IPS-15b (cell line): ENCODE measurements at regions not wholly inside any gene's neighbourhood (a gene's known extent, or its start where the extent isn't known, plus 50 kb on each side); places are given as distances from the start of the nearest gene placed in this dataset.

Experiments used
- H3K27me3 ChIP-seq: one replicate; pipeline ENCODE4 v1.6.1; 2013; ENCODE audit warnings: low read length; ENCODE audit not compliant: control insufficient read depth, insufficient read depth
- H3K36me3 ChIP-seq: one replicate; pipeline ENCODE4 v1.6.1; 2013; ENCODE audit warnings: low read length; ENCODE audit not compliant: control insufficient read depth, insufficient read depth
- H3K4me1 ChIP-seq: one replicate; pipeline ENCODE4 v1.6.1; 2013; ENCODE audit warnings: mild to moderate bottlenecking, low read length; ENCODE audit not compliant: control insufficient read depth, insufficient read depth
- H3K4me3 ChIP-seq: one replicate; pipeline ENCODE4 v1.5.1; 2013; ENCODE audit warnings: low read depth, low read length
- H3K9ac ChIP-seq: one replicate; pipeline ENCODE4 v1.6.1; 2013; ENCODE audit warnings: low read depth, mild to moderate bottlenecking, low read length
- H3K9me3 ChIP-seq: one replicate; pipeline ENCODE4 v1.6.1; 2013; ENCODE audit warnings: mild to moderate bottlenecking, low read length; ENCODE audit not compliant: control insufficient read depth, insufficient read depth

DNA sequence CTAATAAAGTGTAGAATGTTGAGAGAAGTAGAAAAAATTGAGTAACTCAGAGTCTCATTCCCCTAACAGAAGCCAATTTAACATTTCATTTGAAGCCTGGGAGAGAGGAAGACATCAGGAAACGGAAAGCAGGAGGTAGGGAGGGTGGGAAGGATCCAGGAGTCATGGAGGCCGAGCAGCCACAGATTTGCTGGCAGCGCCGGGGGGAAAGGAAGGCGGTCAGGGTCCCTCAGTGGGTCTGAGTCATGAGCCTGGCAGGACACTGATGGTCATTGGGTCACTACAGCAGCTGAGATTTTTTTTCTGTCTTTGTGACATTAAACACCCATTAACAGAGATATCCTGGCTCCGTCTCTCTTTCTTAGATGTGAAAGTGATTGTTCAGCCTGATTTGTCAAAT, 248.1 kb downstream of the EFNB2 start:
- no peak overlapping the region for H3K9ac ChIP-seq
- H3K9me3 ChIP-seq: no peaks in the 10 kb centered on the region
- H3K36me3 ChIP-seq: no peaks in the 10 kb centered on the region
- H3K27me3 ChIP-seq: no peaks in the 10 kb centered on the region
- H3K4me1 ChIP-seq: peaks cover 7% of the 10 kb centered on the region
- no peak overlapping the region for H3K4me3 ChIP-seq

DNA sequence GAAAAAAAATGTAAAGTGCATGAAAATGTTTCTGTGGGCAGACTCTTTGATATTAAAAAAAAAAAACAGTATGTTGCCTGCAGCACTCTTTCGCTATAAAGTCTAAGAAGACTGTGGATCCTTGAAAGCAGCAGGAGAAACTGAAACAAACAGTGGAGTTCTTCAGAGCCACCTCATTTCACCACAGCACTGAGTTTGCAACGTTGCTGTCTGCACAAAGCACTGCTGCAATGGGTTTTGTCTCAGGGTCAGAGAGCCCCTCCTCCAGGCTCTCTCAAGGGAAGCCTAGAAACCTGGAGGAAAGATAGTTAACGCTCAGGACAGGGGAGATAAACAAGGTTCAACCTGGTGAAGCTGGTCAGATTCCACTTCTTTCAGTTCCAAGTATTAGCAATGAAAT, 248.7 kb downstream of the EFNB2 start:
- no peak overlapping the region for H3K4me3 ChIP-seq
- H3K4me1 ChIP-seq: peaks cover 7% of the 10 kb centered on the region
- no peaks in the 10 kb centered on the region for H3K9me3 ChIP-seq
- no peaks in the 10 kb centered on the region for H3K36me3 ChIP-seq
- H3K27me3 ChIP-seq: no peaks in the 10 kb centered on the region
- H3K9ac ChIP-seq: no peak overlapping the region

DNA sequence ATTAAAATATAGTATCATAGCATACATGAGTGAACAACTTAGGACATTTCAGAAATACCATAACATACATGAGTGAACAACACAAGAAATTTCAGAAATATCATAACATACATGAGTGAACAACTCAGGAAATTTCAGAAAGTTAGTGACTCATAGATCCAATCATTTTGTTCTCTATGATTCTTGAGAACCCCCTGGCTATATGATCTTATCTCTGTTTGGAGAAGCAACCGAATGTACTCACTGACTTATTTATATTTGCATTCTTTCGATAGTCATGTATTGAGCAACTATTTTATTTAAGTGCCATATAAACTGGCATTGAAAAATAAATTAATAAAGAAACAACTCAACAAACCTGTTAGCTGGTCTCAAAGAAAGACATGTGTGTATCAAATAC, 251.1 kb downstream of the EFNB2 start:
- no peaks in the 10 kb centered on the region for H3K27me3 ChIP-seq
- H3K4me1 ChIP-seq: peaks cover 7% of the 10 kb centered on the region
- H3K9ac ChIP-seq: no peak overlapping the region
- H3K9me3 ChIP-seq: no peaks in the 10 kb centered on the region
- no peak overlapping the region for H3K4me3 ChIP-seq
- no peaks in the 10 kb centered on the region for H3K36me3 ChIP-seq

DNA sequence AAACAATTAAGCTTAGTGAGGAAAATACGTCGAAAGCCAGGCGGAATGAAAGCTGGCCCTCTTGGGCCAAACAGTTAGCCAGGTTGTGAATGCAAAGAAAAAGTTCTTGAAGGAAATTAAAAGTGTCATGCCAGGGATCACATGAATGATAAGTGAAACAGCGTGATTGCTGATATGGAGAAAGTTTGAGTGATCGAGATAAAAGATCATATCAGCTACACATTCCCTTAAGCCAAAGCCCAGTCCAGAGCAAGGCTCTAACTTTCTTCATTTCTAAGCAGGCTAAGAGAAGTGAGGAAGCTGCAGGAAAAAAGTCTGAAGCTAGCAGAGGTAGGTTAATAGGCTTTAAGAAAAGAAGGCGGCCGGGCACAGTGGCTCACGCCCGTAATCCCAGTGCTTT, 254.0 kb downstream of the EFNB2 start:
- H3K4me3 ChIP-seq: no peak overlapping the region
- no peak overlapping the region for H3K9ac ChIP-seq
- H3K9me3 ChIP-seq: no peaks in the 10 kb centered on the region
- H3K4me1 ChIP-seq: peaks cover 1% of the 10 kb centered on the region
- no peaks in the 10 kb centered on the region for H3K27me3 ChIP-seq
- H3K36me3 ChIP-seq: no peaks in the 10 kb centered on the region

DNA sequence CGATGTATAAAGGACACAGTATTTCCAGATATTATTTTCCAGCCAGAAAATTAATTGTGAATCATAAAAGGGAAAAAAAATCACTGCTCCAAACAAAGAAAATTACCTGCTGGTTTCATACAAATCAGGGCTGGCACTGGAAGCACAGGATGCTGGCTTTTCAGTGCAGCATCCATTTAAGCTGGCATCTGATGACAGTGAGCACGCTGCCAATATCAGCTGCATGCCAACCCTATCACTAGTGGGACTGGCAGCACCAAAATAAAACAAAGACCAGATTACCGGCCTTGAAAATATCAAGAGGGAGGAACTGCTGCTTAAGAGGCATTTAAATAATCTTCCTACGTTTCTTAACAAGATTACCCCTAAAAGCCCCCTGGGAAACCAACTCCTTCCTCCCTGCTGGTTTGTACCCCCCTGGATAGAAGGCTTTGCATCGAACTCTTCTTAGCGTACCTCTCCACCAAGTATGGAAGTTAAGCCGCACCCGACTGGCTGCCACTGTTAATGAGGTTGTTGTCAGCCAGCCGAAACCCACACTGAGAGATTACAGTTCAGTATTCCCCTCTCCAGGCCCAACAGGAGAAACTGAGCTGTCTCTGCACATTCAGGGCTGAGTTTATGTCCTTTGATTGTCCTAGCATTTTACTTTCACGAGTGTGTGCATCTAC, 257.8 kb downstream of the EFNB2 start:
- H3K36me3 ChIP-seq: no peaks in the 10 kb centered on the region
- H3K27me3 ChIP-seq: no peaks in the 10 kb centered on the region
- no peak overlapping the region for H3K9ac ChIP-seq
- H3K9me3 ChIP-seq: no peaks in the 10 kb centered on the region
- H3K4me3 ChIP-seq: no peak overlapping the region
- H3K4me1 ChIP-seq: no peaks in the 10 kb centered on the region

DNA sequence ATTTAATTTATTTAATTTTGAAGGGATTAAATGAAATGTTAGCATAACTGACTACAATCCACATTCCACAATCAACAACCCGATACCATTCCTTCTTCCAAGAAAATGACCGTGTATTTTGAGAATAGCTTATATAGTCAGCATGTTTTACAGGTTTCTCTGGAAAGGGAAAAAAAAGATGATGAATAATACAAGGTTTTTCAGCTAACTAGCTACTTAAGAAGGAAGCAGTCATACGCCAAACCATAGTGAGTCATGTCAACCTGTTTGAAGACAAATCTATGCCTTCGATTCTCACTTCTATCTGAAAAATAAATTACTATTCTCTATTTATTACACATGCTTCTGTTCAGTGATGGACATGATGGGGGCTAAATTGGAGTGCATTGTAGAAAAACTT, 258.6 kb downstream of the EFNB2 start:
- Histone ChIP-seq H3K4me1 (no peaks in the 10 kb centered on the region), H3K9me3 (no peaks in the 10 kb centered on the region), H3K27me3 (no peaks in the 10 kb centered on the region), H3K4me3 (no peak overlapping the region), H3K36me3 (no peaks in the 10 kb centered on the region), H3K9ac (no peak overlapping the region)

DNA sequence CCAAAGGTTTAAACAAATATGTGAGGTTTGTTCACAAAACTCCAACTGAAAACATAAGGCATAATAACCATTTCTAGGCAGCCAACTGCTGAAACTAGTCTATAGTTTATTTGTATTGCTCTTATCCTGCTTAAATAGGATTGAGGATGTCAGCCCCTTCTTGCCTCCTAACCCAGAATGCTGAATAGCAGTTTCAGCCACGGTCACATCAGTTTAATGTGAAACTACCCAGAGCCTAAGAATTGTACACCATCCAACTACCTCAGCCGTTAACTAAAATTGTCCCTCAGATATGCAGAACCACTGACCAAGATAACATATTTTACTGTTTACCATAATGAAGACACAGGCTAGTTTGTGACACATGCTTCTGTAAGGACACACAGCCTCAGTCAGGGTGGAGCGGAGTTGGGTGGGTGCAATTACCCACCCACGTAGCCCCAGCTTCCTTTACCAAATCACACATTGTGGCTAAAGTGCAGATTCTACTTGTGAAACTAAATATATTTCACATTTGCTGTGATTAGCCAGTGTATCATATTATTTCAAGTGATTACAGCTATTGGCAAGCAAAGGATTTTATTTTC, 259.9 kb downstream of the EFNB2 start:
- Histone ChIP-seq H3K9me3 (no peaks in the 10 kb centered on the region), H3K4me1 (no peaks in the 10 kb centered on the region), H3K27me3 (no peaks in the 10 kb centered on the region), H3K36me3 (no peaks in the 10 kb centered on the region), H3K9ac (no peak overlapping the region), H3K4me3 (no peak overlapping the region)

DNA sequence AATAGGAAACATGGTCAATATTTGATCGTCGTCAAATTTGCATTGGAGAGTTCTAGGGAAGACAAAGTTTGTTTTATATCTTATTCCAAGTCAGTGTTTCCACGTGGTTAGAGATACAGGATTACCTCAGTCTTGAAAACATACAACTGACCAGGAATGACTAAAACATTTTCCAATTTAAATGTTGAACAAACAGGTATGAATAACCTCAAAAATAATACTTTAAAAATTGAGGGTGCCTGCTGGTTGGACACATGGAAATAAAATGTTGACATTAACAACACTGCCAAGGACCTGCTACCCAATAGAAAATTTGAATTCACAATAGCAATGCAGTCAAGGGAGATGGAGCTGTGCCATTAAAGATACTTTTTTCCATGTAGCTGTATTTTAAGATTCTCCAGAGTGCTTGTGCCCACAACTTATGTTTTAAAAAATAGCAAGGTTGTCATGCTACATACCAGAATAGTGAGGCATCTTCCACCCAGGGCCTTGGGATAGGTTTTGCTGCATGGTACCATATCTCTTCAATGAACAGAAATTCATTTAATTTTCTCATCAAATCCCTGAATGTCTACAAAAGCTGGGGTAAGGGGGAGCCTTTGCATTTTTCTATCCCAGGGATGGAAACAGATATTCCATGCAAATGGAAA, 260.8 kb downstream of the EFNB2 start:
- H3K9me3 ChIP-seq: no peaks in the 10 kb centered on the region
- H3K9ac ChIP-seq: no peak overlapping the region
- H3K36me3 ChIP-seq: no peaks in the 10 kb centered on the region
- H3K4me3 ChIP-seq: no peak overlapping the region
- no peaks in the 10 kb centered on the region for H3K27me3 ChIP-seq
- no peaks in the 10 kb centered on the region for H3K4me1 ChIP-seq

DNA sequence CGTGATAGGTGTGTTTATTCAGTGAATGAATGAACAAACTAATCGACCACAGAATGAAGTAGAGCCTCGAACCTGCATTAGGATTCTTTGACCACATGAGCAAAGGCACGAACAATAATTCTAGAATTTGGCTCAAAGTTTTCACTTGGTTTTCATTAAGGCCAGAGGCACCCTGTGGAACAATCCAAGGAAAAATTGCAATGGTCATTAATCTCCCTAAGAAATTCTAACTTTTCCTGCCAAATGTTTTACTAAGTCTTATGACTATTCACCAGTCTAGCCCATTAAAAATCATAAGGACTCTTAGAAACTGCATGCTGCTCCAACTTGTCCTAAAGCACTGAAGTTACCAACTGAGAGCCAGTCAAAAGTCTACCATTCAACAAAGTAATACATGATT, 271.7 kb downstream of the EFNB2 start:
- Histone ChIP-seq H3K9ac (no peak overlapping the region), H3K27me3 (no peaks in the 10 kb centered on the region), H3K4me1 (no peaks in the 10 kb centered on the region), H3K4me3 (no peak overlapping the region), H3K9me3 (no peaks in the 10 kb centered on the region), H3K36me3 (no peaks in the 10 kb centered on the region)

DNA sequence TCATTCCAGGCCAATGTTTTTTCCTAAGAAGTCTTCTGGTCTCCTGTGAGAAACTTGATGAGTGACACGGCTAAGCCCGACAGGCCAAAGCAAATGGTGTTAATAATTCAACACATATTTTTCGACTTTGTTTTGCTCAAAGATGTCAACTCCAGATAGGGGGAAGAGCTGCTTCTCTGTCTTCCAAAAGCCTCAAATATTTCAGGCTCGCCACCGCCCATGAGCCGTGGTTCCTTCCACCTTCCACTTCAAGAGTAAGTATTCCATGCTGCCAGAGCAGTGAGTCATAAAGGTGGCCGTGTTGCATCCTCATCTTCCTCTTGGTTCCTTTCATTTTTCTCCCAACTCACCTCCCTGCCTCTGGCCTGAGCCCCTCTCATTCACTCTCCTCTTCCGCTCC, 272.6 kb downstream of the EFNB2 start:
- no peaks in the 10 kb centered on the region for H3K36me3 ChIP-seq
- H3K4me3 ChIP-seq: no peak overlapping the region
- no peak overlapping the region for H3K9ac ChIP-seq
- H3K27me3 ChIP-seq: no peaks in the 10 kb centered on the region
- H3K4me1 ChIP-seq: no peaks in the 10 kb centered on the region
- no peaks in the 10 kb centered on the region for H3K9me3 ChIP-seq

DNA sequence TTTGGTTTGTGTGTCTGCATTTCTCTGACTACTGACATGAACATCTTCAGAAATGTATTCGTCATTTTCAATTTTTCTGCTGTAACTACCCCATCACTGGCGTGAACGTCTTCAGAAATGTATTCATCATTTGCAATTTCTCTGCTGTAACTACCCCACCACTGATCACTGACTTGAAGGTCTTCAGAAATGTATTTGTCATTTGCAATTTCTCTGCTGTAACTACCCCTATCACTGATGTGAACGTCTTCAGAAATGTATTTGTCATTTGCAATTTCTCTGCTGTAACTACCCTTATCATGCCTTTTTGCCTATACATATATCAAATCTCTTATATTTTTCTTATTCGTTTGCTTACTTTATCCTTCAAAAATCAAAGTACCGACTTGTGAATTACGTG, 274.0 kb downstream of the EFNB2 start:
- no peaks in the 10 kb centered on the region for H3K9me3 ChIP-seq

DNA sequence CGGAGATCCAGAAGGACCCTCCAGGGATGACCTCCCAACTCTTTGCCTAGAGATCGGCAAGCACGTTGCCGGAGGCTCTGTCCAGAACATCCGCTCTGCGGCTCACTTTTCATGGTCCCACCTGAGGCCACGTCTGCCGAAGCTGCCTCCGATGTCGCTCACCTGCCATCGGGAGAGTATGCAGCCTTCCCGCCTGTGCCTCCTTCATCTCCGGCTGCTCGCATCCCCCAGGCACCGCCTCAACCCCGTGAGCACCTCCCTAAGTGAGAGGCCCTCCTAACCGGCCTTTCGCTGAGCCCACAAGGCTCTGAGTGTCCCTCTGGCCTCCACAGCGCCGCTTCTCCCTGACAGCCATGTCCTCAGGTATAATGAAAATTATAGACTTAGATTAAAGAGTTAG, 275.1 kb downstream of the EFNB2 start:
- no peaks in the 10 kb centered on the region for H3K9me3 ChIP-seq
- H3K4me3 ChIP-seq: no peak overlapping the region
- no peaks in the 10 kb centered on the region for H3K27me3 ChIP-seq
- no peaks in the 10 kb centered on the region for H3K4me1 ChIP-seq
- no peaks in the 10 kb centered on the region for H3K36me3 ChIP-seq
- H3K9ac ChIP-seq: no peak overlapping the region

More for the DNA sequence above, 274.0 kb downstream of the EFNB2 start:
- H3K4me1 ChIP-seq: no peaks in the 10 kb centered on the region
- H3K36me3 ChIP-seq: no peaks in the 10 kb centered on the region
- H3K27me3 ChIP-seq: no peaks in the 10 kb centered on the region
- H3K4me3 ChIP-seq: no peak overlapping the region
- H3K9ac ChIP-seq: no peak overlapping the region
